IPS DF 6.9 (cell line): ENCODE measurements at regions not wholly inside any gene's neighbourhood (a gene's known extent, or its start where the extent isn't known, plus 50 kb on each side); places are given as distances from the start of the nearest gene placed in this dataset.

Source experiments
- DNase-seq: peaks from one replicate; pipeline ENCODE4 v3.0.0-alpha.2; 2013; ENCODE audit warnings: low read depth, low spot score
- H3K27ac ChIP-seq: one replicate; pipeline ENCODE4 v1.5.1; 2013; ENCODE audit warnings: low read length, control low read depth
- H3K27me3 ChIP-seq: 2 replicates; pipeline ENCODE4 v1.6.1; 2013; ENCODE audit warnings: mild to moderate bottlenecking, low read length; ENCODE audit not compliant: control insufficient read depth, insufficient read depth
- H3K36me3 ChIP-seq: 2 replicates; pipeline ENCODE4 v1.6.1; 2013; ENCODE audit warnings: low read length; ENCODE audit not compliant: control insufficient read depth, insufficient read depth
- H3K4me1 ChIP-seq: 2 replicates; pipeline ENCODE4 v1.6.1; 2013; ENCODE audit warnings: low read length; ENCODE audit not compliant: control insufficient read depth, insufficient read depth
- H3K4me3 ChIP-seq: 2 replicates; pipeline ENCODE4 v1.5.1; 2013; ENCODE audit warnings: mild to moderate bottlenecking, low read length
- H3K9me3 ChIP-seq: 2 replicates; pipeline ENCODE4 v1.6.1; 2013; ENCODE audit warnings: low read length, inconsistent platforms; ENCODE audit not compliant: control insufficient read depth, insufficient read depth
- WGBS: extraction: QIAGEN DNeasy Blood & Tissue Kit; methylation state at CpG from one replicate; pipeline ENCODE4 v1.1.7; 2013; ENCODE audit warnings: mixed read lengths, missing lambda C conversion rate; ENCODE audit not compliant: insufficient read length, insufficient coverage; 5-methylcytosine and 5-hydroxymethylcytosine counted together

GRCh38 chr3:177596816-177597271 is 399.6 kb upstream of the TBL1XR1 start:
- Histone ChIP-seq H3K4me1 (peaks cover 1% of the 10 kb centered on the region; the same call in 1 of the 2 replicates), H3K27ac (no peak overlapping the region), H3K36me3 (no peaks in the 10 kb centered on the region), H3K4me3 (no peak overlapping the region), H3K27me3 (no peaks in the 10 kb centered on the region), H3K9me3 (no peaks in the 10 kb centered on the region)
- no peak for DNase-seq
- no CpG with 5 or more reads among the region's 1 CpG for WGBS

DNA sequence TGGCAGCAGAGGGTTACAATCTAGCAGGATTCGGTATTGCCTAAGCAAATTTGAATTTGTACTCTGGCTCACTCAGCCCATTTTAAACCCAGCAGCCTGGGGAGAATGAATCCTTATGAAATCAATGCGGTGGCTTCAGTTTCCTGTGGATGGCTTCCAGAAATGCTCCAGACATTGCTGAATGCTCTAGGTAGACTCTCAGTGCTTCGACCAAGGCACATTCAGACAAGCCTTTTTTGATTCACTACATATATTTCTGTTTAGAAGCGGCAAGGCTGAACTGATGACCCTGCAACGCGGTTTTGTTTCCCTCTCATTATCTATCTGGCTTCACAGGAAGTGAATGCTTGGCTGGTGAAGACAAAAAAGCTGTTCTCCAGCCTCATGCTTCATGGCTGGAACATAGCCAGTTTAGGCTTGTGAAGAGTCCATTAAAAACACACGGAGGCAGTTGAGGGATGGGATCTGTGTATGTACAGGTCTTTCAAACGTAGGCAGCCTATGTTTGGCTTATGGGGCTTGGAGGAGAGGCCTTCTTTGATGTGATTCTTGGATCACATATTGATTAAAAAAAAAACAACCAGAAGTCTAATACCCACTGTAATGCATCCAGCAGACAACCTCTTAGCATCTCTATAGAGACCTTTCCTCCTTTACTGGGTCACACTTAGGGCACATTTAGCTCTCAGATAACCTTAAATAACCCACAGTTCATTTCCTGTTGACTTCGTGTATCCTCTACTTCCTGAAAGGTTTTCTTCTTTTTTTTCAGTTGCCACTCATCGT is 400.2 kb upstream of the TBL1XR1 start:
- H3K27me3 ChIP-seq: no peaks in the 10 kb centered on the region
- no peak for DNase-seq
- H3K4me3 ChIP-seq: no peak overlapping the region
- WGBS: no CpG with 5 or more reads among the region's 10 CpGs
- no peak overlapping the region for H3K27ac ChIP-seq
- H3K9me3 ChIP-seq: no peaks in the 10 kb centered on the region
- no peaks in the 10 kb centered on the region for H3K36me3 ChIP-seq
- H3K4me1 ChIP-seq: peaks cover 1% of the 10 kb centered on the region; the same call in 1 of the 2 replicates

DNA sequence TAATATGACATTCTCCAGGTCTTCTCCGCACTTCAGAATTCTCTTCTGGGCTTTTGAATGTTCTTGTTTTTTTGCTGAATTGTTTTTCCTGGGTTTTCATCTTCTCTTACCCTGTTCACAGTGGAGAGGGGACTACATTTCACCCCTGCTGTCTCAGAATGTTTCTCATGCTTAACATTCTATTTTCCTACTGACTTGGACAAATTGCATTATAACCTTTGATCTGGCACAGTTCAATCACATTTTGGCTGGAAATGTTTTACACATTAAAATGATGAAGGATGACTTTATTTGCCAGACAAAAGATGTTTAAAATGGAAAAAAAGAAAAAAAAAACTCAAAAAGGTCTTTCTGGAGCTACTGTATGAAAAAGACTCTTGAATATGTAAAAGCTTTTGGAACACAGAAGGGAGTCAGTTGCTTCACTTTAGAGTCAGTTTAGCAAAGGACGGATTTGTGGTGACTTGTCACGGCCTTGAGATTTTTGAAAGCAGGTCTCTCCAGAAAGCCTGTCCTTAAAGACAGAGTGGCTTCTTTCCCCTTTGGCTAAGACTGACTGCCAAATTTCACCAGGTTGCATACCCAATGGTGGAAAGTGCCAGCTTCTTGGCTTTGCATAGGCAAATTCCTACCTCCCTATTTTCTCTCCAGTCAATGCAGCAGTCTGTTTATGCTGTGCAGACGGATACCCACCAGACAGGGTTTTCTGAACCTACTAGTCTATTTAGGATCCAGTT is 401.0 kb upstream of the TBL1XR1 start:
- Histone ChIP-seq H3K27ac (no peak overlapping the region), H3K9me3 (no peaks in the 10 kb centered on the region), H3K4me3 (no peak overlapping the region), H3K27me3 (no peaks in the 10 kb centered on the region), H3K36me3 (no peaks in the 10 kb centered on the region), H3K4me1 (peaks cover 1% of the 10 kb centered on the region; the same call in 1 of the 2 replicates)
- no CpG with 5 or more reads among the region's 4 CpGs for WGBS
- DNase-seq: no peak

DNA sequence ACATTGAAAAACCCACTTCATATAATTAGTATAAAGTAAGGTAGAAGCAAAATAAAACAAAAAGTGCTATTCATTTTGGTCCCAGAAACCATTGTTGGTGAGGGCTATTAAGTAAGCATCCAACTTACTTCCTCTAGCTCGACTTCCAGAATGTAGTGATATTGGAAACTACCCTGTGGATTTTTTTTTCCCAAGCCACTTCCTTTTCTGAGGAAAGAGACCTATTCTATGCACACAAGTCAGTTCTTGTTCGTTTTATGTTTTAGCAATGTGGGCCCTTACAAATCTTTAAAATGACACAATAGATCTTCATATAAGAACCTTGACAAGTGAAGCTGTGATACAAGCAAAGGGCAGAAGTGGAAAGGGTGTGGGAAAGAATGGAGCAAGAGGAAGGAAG is 402.0 kb upstream of the TBL1XR1 start:
- no peaks in the 10 kb centered on the region for H3K27me3 ChIP-seq
- no CpG with 5 or more reads among the region's 2 CpGs for WGBS
- no peaks in the 10 kb centered on the region for H3K9me3 ChIP-seq
- H3K4me1 ChIP-seq: peaks cover 1% of the 10 kb centered on the region; the same call in 1 of the 2 replicates
- no peak overlapping the region for H3K27ac ChIP-seq
- no peak overlapping the region for H3K4me3 ChIP-seq
- H3K36me3 ChIP-seq: no peaks in the 10 kb centered on the region
- DNase-seq: no peak

- no CpG with 5 or more reads among the region's 4 CpGs for WGBS
Observed at GRCh38 chr3:177599837-177600236, 402.6 kb upstream of the TBL1XR1 start.

GRCh38 chr3:177600411-177600810 is 403.1 kb upstream of the TBL1XR1 start:
- Histone ChIP-seq H3K36me3 (no peaks in the 10 kb centered on the region), H3K27ac (no peak overlapping the region), H3K9me3 (no peaks in the 10 kb centered on the region), H3K4me1 (peaks cover 1% of the 10 kb centered on the region; the same call in 1 of the 2 replicates), H3K27me3 (no peaks in the 10 kb centered on the region), H3K4me3 (no peak overlapping the region)
- WGBS: no CpG with 5 or more reads among the region's 2 CpGs
- no peak for DNase-seq

More at GRCh38 chr3:177599837-177600236, 402.6 kb upstream of the TBL1XR1 start:
- Histone ChIP-seq H3K4me1 (peaks cover 1% of the 10 kb centered on the region; the same call in 1 of the 2 replicates), H3K4me3 (no peak overlapping the region), H3K9me3 (no peaks in the 10 kb centered on the region), H3K27me3 (no peaks in the 10 kb centered on the region), H3K27ac (no peak overlapping the region), H3K36me3 (no peaks in the 10 kb centered on the region)
- no peak for DNase-seq

DNA sequence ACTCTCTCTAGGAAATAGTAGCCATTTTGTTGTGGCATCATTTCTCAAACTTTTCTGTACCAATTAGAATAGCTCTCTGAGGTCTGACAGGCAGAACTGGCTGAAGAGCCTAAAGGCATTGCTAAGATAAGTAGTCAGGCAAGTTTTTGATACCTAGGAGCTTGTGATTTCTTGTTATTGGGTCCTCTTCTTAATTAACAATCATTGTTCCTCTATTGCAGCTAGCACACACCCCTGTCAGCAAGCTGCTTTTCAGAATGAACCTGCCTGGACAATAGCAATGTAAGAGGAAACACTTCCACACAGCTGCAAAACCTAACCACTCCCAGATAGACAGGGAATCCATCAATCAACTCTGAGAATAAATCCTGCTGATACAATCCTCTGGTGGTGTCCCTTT is 403.9 kb upstream of the TBL1XR1 start:
- H3K27me3 ChIP-seq: no peaks in the 10 kb centered on the region
- peaks cover 1% of the 10 kb centered on the region; the same call in 1 of the 2 replicates for H3K4me1 ChIP-seq
- DNase-seq: no peak
- no peaks in the 10 kb centered on the region for H3K36me3 ChIP-seq
- H3K9me3 ChIP-seq: no peaks in the 10 kb centered on the region
- no peak overlapping the region for H3K27ac ChIP-seq
- H3K4me3 ChIP-seq: no peak overlapping the region

GRCh38 chr3:177602601-177603147 is 405.4 kb upstream of the TBL1XR1 start:
- H3K4me3 ChIP-seq: no peak overlapping the region

GRCh38 chr3:177603148-177603603 is 405.9 kb upstream of the TBL1XR1 start:
- DNase-seq: no peak
- no peaks in the 10 kb centered on the region; the same call in 1 of the 2 replicates for H3K27me3 ChIP-seq
- no peaks in the 10 kb centered on the region for H3K9me3 ChIP-seq
- no peak overlapping the region for H3K27ac ChIP-seq
- no peaks in the 10 kb centered on the region for H3K36me3 ChIP-seq
- H3K4me3 ChIP-seq: no peak overlapping the region
- no peaks in the 10 kb centered on the region for H3K4me1 ChIP-seq
- no CpG with 5 or more reads among the region's 2 CpGs for WGBS

More at GRCh38 chr3:177602601-177603147, 405.4 kb upstream of the TBL1XR1 start:
- Histone ChIP-seq H3K9me3 (no peaks in the 10 kb centered on the region), H3K27me3 (no peaks in the 10 kb centered on the region; the same call in 1 of the 2 replicates), H3K27ac (no peak overlapping the region), H3K4me1 (peaks cover 1% of the 10 kb centered on the region; the same call in 1 of the 2 replicates), H3K36me3 (no peaks in the 10 kb centered on the region)
- no peak for DNase-seq
- no CpG with 5 or more reads among the region's 2 CpGs for WGBS

DNA sequence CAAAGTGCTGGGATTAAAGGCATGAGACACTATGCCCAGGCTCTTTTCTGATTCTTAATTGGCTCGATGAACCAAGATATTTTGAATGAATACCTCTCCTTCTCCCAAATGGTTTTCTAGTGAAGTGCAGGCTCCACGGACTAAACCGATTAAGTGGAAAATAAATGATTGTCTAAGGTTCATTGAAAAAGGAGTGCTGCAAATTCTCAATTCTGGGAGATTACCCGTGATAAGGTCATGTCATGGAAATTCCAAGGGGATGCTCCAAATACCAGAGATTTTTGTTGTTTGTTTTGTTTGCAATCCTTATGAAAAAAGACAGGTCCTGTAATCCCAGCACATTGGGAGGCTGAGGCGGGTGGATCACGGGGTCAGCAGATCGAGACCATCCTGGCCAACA is 406.9 kb upstream of the TBL1XR1 start:
- no peak overlapping the region for H3K27ac ChIP-seq
- no peaks in the 10 kb centered on the region for H3K36me3 ChIP-seq
- no peak overlapping the region for H3K4me3 ChIP-seq
- no peaks in the 10 kb centered on the region for H3K9me3 ChIP-seq
- no CpG with 5 or more reads among the region's 7 CpGs for WGBS
- H3K4me1 ChIP-seq: no peaks in the 10 kb centered on the region
- no peak for DNase-seq
- no peaks in the 10 kb centered on the region; the same call in 1 of the 2 replicates for H3K27me3 ChIP-seq
